GM21423 (cell line): ENCODE measurements at regions not wholly inside any gene's neighbourhood (a gene's known extent, or its start where the extent isn't known, plus 50 kb on each side); places are given as distances from the start of the nearest gene placed in this dataset.

ENCODE experiments used
- ATAC-seq: cut with Tn5 transposase; IDR thresholded peaks from one replicate; pipeline ENCODE4 v1.9.1; 2021; ENCODE audit warnings: mild to moderate bottlenecking, moderate library complexity; ENCODE audit not compliant: unreplicated experiment

DNA sequence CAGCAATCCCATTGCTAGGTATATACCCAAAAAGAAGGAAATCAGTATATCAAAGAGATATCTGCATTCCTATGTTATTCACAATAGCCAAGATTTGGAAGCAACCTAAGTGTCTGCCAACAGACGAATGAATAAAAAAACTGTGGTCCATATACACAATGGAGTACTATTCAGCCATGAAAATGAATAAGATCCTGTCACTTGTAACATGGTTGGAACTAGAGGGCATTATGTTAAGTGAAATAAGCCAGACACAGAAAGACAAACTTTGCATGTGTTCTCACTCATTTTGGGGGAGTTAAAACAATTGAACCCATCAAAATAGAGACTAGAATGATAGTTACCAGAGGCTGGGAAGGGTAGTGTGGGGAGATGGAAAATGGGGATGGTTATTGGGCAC is 323.5 kb upstream of the NFE2L3 start:
- no peak for ATAC-seq

GRCh38 chr7:25829663-25830062 is 322.3 kb upstream of the NFE2L3 start:
- ATAC-seq: no peak

GRCh38 chr7:25830215-25830614 is 321.8 kb upstream of the NFE2L3 start:
- ATAC-seq: no peak

DNA sequence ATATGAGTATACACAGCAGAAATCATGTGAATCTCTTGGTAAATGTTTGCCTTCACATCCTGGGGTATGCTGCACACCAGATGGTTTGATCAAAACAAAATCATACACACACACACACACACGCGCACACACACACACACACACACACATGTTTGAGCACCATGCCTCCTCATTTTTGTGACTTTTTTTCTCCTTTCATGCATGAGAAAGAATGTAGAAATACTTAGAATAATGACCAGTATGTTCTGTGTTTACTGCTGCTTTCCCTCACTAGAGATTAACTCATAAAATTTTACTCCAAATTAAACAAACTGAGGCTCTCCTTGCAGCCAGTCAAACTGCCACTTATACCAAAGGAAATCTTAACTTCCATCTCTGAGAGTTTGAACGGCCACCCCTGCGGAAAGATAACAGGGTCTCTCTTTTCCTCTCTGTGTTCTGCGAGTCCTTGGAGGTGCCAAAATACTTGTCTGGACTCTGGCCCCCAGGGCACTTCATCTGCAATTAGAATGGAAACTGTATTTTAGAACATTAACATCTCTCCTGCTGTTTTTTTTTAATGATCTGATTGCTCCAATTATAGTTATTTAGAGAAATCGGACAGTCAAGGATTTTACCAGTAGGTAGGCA is 320.8 kb upstream of the NFE2L3 start:
- ATAC-seq: no peak

- no peak for ATAC-seq
Observed at GRCh38 chr7:25831831-25832411, 320.1 kb upstream of the NFE2L3 start.

GRCh38 chr7:25832456-25832855 is 319.5 kb upstream of the NFE2L3 start:
- no peak for ATAC-seq

DNA sequence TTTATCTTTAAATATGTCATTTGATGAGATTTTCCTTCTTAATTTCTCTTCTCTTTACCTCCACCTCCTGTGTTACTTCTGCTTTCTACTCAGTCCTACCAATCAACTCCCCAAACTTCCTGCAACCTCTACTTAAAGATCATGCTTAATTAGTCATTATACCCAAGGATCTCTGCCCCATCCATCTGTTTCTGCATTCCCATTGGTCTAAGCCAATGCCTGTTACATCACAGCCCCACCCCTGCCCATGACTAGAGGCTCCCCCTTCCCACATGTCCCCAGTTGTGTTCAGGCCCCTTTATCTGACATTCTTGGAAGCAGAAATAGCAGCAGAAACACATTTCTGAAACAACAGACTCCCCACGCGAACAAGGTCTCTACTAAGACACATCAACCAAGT is 319.1 kb upstream of the NFE2L3 start:
- no peak for ATAC-seq

- no peak for ATAC-seq
Observed at GRCh38 chr7:25834050-25834449, 317.9 kb upstream of the NFE2L3 start.

DNA sequence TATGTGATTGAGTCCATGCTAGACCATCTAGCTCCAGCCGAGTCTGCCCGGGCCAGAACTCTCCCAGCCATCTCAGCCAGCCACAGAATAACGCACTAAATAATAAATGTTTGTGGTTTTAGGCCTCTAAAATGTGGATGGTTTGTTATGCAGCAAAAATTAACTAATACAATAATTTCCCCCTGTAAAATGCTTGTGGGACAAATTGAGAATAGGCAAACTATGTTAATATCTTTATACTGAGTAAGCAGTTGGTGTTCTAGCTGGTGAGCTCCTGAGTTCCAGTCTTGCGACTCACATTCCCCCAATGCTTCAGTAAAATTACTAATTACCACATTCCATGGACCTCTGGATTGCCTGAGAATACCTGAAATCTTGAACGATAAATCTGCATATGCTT is 316.8 kb upstream of the NFE2L3 start:
- no peak for ATAC-seq

DNA sequence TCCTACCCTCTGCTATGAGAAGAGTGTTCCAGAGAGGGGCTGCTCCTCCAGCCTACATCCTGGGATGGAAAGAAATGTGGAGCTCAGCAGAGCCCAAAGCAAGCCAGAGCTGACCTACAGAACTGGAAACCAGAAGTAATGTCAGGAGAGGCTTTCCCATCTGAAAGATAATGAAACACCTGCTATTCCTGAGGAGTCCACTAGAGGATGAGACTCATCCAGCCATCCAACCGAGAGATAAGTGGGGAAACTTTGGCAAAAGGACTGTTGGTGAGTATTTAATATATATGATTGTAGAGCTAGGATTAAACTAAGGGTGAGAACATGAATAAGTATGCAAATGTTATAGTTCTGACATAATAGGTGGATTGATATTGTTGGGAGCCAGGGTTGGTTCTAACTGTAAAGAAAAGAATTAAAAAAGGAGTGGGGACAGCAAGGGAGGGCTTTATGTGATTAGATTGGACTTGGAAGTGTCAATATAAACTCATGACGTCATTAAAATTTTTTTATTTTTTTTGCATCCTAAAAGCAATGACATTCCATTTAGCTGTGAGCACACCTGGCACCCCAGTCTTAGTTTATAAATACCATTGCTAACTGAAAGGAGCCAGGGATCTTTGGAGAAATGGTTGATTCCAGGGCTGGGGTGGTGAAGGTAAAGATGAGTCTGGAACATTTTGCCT is 312.8 kb upstream of the NFE2L3 start:
- no peak for ATAC-seq

DNA sequence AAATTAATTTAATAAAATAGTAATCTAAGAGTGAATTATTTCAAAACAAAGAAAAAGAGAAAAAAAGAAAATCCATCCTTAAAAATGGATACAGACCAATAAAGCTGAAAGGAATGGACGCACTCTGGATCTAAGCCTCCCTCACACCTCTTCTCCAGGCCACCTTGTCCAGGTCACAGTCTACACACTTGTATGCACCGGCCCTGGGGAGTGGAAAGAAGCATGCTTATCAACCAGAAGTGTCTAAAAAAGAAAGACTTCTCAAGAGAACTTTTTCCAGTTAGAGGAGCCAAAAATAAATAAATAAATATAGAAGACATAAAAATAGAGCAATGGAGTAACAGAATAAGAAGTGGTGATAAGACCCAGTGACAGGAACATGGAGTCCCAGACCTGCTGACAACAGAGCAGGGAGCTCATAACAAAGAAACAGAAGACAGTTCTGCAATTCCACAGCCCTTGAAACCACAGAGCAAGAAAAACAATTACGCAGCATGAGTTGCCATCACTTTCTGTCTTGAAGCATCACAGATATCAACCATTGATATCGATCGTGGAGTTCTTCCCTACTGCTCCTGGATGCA is 311.7 kb upstream of the NFE2L3 start:
- ATAC-seq: no peak

DNA sequence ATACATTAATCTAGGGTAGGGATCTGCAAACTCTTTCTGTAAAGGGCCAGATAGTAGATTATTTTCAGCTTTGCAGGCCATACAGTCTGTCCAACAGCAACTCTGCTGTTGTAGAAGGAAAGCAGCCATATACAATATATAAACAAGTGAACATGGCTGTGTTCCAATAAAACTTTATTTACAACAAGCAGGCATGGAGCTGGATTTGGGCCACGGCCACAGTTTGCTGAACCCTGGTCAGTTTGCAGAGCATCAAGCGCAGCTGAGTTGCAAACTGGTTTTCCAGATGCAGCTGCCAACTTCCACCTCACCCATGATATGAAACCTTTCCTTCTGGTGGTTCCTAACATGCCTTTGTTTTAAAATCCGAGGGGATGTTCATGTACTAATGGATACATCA is 310.4 kb upstream of the NFE2L3 start:
- ATAC-seq: no peak

DNA sequence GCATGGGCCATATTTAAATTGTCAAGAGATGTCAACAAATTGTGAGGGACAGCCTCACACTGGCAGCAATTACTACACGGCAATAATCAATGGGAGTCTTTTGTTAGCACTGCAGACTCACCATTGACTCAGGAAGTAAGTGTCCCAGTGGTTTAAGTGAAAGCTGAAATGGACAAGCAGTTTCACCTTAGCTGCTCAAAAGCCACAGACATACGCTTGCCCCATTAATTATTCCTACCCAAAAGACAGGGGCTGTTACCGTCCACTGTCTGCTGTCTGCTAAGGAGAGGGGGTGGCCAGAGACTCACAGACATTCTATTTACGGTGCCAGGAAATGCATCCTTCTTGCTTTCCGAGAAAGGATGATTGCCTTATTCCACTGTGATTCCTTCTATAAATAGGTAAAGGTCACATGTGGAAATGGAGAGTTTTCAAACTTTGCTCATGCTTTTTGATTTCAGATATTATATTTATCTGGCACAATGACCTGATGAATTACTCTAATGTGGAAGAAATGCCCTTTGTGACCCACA is 309.7 kb upstream of the NFE2L3 start:
- no peak for ATAC-seq

DNA sequence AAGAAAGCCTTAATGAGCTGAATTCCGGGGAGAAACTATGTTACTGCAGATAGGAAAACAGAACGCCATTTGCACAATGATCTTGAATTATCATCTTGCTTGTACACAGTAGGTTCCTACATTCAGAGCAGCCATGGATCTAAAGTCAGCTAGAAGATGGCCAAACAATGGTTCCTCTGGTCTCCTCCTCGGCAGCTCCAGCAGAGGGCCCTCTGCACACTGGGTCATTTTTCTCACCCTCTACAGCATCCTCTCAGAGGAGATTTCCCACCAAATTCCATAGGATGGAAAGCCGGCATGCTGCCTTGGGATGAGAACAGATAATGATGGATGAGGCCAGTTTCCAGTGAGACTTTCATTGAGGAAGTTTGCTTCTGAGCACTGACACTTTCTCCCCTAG is 308.5 kb upstream of the NFE2L3 start:
- ATAC-seq: no peak

GRCh38 chr7:25844102-25844870 is 307.7 kb upstream of the NFE2L3 start:
- no peak for ATAC-seq

GRCh38 chr7:25845464-25845863 is 306.5 kb upstream of the NFE2L3 start:
- ATAC-seq: no peak

GRCh38 chr7:25846722-25847121 is 305.3 kb upstream of the NFE2L3 start:
- ATAC-seq: no peak

DNA sequence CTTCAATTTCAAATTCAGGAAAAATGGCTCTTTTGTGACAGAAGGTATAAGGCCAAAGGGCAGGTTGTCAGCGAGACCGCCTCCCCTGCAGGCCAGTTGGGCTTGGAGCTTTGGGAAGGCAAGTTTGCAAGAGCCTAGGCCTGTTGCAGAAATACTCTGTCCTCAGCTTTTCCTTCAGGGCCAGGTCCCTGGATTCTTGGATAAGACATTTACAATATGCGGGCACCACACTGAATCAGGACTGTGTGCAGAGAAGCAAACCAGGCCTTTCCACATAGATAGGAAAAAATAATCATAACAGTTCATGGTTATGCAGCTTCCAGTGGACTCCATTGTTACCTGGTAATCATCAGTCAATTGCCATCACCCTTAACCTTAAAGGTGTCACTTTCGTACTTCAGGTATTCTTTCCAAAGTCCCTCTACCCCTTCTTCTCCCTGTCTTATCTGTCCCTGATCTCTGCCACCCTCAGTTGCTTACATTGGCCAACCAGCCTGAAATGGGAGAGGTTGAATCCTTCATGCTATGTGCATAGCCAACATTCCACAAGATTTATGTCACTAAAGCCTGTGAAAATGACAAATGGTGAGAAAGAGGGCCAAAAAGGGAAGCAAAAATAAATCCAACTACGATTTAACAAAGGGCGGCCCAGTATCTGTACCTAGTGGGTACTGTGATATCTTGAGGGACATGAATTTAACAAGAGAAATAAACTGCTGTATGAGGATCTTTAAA is 304.5 kb upstream of the NFE2L3 start:
- ATAC-seq: no peak

- ATAC-seq: no peak
Observed at GRCh38 chr7:25849500-25850184, 302.4 kb upstream of the NFE2L3 start.

DNA sequence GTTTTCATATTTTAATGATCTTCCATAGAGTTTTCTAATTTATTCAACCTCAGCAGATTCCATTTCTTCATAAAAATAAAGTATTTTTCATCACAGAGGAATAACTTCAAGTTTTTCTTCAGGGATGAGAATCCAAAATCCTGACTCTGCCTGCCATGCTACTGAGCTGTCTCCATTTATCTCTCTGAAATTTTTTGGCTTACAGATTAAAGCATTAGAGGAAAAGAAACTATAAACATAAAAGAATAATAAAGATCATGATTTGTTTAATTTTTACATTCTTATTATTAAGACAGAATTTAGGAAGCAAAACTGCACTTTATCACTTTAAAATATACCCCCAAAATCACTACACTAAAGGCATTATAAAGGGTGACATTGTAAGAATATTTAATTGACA is 301.8 kb upstream of the NFE2L3 start:
- ATAC-seq: no peak
